HPDE6-E6E7 (cell line): ENCODE measurements at regions not wholly inside any gene's neighbourhood (a gene's known extent, or its start where the extent isn't known, plus 50 kb on each side); places are given as distances from the start of the nearest gene placed in this dataset.
"Not testable (repeated sequence)": the region's sequence is repeated elsewhere in the genome, so short reads cannot be mapped to it uniquely, and the experiment has no call there.

Experiments used
- DNase-seq: peaks from one replicate; pipeline ENCODE4 v3.0.0; 2011; ENCODE audit warnings: missing footprints; ENCODE audit errors: extremely low spot score

- DNase-seq, result no peak
These were observed 66.8 kb upstream of the ATXN3L start for GRCh38 chrX:13386636-13387035.

- DNase-seq, result no peak
These were observed 66.2 kb upstream of the ATXN3L start for GRCh38 chrX:13386092-13386491.

- no peak for DNase-seq
These were observed 64.1 kb upstream of the ATXN3L start for GRCh38 chrX:13383907-13384306.

GRCh38 chrX:13381514-13381913 lies 61.7 kb upstream of the ATXN3L start:
- DNase-seq, result no peak

DNA sequence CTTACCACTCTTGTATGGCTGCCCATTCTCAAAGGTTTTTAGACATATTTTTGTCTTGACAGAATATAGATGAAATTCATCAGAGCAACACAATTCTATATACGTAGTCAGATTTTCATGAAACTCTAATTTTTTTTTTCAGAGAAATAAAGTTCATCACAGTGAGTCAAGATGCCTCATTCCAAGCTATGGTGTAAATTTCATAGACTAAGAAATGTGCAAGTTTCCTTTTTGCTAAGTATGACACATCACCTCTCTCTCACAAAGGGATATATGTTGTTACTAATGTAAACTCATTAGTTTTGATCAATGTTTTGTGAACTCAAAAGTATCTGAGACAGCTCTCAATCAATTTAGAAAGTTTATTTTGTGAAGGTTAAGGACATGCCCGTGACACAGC lies 60.4 kb upstream of the ATXN3L start:
- peak; percentile 63 for DNase-seq

DNA sequence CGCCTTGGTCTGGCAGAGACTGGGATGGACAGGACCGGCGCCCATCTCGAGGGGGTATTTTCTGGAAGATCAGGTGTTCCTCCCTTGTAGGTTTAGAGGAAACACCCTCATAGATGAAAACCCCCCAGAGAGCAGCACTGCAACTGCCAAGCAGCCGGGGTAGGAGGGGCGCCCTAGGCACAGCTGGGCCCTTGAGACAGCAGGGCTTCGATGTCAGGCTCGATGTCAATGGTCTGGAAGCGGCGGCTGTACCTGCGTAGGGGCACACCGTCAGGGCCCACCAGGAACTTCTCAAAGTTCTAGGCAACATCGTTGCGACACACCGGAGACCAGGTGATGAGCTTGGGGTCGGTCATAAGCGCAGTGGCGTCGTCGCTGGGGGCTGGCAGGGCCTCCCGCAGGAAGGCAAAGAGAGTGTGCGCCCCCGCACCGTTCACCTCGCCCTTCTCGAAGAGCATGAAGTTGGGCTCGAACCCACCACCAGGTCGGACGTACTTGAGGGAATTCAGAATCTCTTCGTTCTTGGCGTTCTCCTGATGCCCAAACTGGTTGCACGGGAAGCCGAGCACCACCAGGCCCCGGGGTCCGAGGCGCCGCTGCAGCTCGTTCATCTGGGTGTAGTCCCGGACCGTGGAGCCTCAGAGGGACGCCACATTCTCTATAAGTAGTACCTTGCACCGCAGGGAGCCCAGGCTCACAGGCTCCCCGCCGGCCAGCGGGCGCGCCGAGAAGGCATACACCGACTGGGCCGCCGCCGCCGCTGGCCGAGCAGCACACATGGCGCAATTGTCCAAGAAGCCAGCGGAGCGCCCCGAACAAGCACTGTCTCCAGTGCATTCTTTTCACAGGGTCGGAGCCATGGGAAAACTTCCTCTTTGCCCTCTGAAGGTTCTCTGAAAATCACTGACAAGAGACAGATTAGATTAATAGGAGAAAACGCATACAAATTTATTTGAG lies 59.0 kb upstream of the ATXN3L start:
- DNase-seq, result not testable (repeated sequence)

DNA sequence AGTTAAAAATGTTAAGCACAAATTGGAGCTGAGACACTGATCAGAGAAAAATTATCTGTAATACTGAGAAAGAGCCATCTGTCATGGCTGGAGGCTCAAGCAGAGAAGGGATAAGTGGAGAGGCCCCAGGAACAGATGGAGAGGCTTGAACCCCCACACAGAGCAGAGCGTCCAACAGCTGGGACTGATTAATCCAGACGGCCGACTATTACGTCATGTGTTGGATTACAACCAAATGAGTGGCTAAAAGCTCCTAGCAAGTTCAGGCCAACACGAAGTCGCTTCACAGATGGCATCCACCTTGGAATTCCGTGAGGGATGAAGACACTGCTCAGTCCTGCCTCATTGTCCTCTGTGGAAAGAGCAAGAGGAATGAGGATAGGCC lies 57.7 kb upstream of the ATXN3L start:
- no peak for DNase-seq

- no peak for DNase-seq
These were observed 57.1 kb upstream of the ATXN3L start for GRCh38 chrX:13376857-13377549.

- DNase-seq, result not testable (repeated sequence)
These were observed 55.7 kb upstream of the ATXN3L start for GRCh38 chrX:13375596-13375995.

DNA sequence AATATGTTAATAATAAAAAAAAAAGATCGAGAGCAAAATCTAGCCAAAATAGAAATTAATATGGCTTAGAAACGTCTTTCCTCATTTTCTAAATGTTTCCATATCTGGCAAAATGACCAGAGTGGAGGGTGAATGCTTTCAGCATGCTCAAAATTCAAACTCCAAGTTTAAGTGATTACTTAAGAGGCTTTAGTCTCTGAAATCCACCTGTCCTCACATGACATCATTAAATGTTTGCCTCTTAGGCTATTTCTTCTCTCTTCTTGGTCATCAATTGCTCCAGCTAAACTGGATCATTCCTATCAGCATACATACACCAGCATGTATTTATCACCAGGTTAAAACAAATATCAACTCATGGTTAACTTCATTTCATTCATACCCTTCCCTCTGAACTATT lies 54.5 kb upstream of the ATXN3L start:
- no peak for DNase-seq

DNA sequence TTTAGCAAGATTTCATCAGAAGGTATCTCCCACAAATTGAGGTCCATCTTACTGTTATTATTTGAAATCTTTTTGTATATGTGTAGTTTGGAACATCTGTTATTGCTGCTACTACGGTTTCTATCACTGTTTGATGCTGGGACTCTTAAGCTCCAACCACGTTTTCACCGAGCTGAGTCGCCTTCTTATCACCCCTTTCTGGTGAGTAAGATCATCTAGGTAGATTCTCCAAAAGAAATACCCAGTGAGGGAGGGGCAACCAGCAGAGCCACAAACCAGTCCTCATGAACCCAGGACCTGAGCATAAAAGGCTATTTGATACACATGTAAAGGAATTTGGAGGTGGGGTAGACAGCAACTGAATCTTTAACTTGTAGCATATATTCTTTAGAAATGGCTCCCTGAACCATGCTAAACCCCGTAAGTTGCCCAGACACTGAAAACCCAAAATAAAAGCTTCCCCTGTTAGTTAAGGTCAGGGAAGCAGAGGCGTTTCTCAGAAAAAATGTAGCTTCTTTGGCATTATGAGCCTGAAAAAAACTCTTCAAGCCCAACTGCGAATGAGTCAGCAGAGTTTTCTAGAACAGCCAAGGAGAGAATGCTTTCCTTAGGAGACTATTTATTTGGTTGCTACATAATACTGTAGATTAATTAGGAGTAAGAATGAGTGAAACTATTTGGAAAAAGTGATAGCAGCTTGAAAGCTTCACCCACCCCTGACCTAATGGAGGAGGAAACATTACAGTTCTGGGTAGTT lies 53.8 kb upstream of the ATXN3L start:
- DNase-seq, result no peak

DNA sequence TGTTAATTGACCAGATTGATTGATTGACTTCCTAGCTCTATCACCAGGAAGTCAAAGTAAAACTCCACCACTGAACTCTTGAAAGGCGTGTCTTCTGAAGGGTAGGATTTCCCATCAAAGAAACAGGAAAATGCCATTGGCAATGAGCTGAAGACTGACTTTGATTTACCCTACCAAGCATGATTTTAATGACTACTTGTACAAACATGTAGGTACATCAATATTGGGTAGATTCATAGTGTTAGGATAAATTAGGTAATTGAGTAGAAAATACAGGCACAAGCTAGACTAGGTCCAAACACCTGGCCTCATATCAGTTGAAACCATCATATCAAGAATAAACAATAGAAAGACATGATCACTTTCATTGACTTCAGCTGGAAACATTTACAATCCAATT lies 53.2 kb upstream of the ATXN3L start:
- no peak for DNase-seq

GRCh38 chrX:13372203-13372980 lies 52.5 kb upstream of the ATXN3L start:
- no peak for DNase-seq

DNA sequence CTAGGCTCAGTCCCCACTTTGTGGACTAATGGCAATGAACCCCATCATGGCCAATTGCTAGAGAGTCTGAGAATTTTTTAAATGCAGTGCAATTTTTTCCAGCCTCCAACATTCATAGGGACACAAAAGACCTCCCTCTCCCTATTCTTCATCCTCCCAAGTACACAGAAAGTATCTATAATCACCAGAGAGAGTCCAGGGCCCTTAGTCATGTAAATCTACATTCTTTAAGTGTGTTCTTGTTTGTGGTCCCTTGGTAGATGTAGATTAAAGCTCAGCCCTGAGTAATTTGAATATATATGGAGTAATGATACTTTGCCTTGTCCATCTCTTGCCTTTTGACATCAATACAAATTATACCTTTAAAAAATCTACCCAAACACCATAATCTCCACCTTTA lies 51.3 kb upstream of the ATXN3L start:
- no peak for DNase-seq

DNA sequence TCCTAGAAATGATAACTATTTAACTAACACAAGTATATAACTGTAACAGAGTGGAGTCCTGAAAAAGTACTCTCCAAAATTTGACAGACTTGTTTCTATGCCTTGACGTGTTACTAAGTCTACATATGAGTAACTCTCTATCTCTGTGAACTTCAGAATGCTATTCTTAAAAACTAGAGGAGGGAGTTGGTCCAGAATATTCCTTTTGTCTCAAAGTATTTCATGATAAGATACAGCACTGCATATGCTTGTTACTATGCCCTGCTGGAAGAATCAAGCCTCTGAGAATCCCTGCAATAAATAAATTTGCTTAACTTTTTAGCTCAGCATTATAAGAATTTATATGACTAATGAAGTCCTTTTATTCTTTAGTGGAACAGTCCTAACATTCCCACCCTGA lies 50.9 kb upstream of the ATXN3L start:
- DNase-seq, result no peak
